Endothelial cell of umbilical vein (primary cell): ENCODE measurements at regions not wholly inside any gene's neighbourhood (a gene's known extent, or its start where the extent isn't known, plus 50 kb on each side); places are given as distances from the start of the nearest gene placed in this dataset.

Experiments
- BruUV-seq: library from RNA; stranded (reverse); fragments of 400-500 nt; replicated peaks from 2 replicates; lab custom pipeline; 2021; lab: Mats Ljungman, UMichigan
- CTCF ChIA-PET: fragments of 300-600, 350-600 bp; sonication (Branson Sonifier 250); formaldehyde crosslinking; loops from one replicate; lab custom pipeline; 2021; ENCODE audit warnings: antibody characterized with exemption, inconsistent platforms; lab: Charles Lee
- POLR2A ChIA-PET: fragments of 300-600, 350-600 bp; sonication (Branson Sonifier 250); formaldehyde crosslinking; loops from one replicate; lab custom pipeline; 2021; ENCODE audit warnings: antibody characterized with exemption, inconsistent platforms; lab: Charles Lee
- DNase-seq: peaks from one replicate; pipeline ENCODE4 v3.0.0-alpha.2; 2011; ENCODE audit warnings: low read depth, low spot score
- FAIRE-seq: peaks from 2 replicates; lab custom pipeline; 2011; peaks lifted over from hg19 to GRCh38; lab: Jason Lieb, UNC
- H2AFZ ChIP-seq: 2 replicates; pipeline ENCODE4 v1.6.0; 2012; ENCODE audit warnings: low read depth, low read length, control low read depth, inconsistent platforms
- H3K27ac ChIP-seq: 2 replicates; pipeline ENCODE4 v1.5.1; 2011; ENCODE audit warnings: low read depth, mild to moderate bottlenecking, control low read depth, low read length, moderate library complexity; ENCODE audit not compliant: insufficient read depth
- H3K27me3 ChIP-seq, 2 experiments: 2 replicates each; pipeline versions ENCODE4 v1.6.0 to v1.6.1; 2011; ENCODE audit warnings: low read length in 2 of 2, mixed read lengths in 1 of 2; ENCODE audit not compliant: control insufficient read depth in 2 of 2, insufficient read depth in 2 of 2
- H3K36me3 ChIP-seq, 2 experiments: 2 replicates in 1 of 2; 3 replicates in 1 of 2; pipeline ENCODE4 v1.5.1; 2011; ENCODE audit warnings: low read length in 2 of 2, mild to moderate bottlenecking in 1 of 2, moderate library complexity in 1 of 2; ENCODE audit not compliant: control insufficient read depth in 2 of 2, insufficient read depth in 2 of 2; ENCODE audit errors: extremely low read depth in 1 of 2
- H3K4me1 ChIP-seq: 3 replicates; pipeline ENCODE4 v1.5.1; 2011; ENCODE audit warnings: mild to moderate bottlenecking, low read length; ENCODE audit not compliant: control insufficient read depth, insufficient read depth; ENCODE audit errors: extremely low read depth
- H3K4me2 ChIP-seq: 2 replicates; pipeline ENCODE4 v1.6.1; 2011; ENCODE audit warnings: low read length, control low read depth, mixed read lengths; ENCODE audit not compliant: insufficient read depth
- H3K4me3 ChIP-seq, 3 experiments: fragments of 200-600 bp in 1 of 3; sonication (generic), shearing (Covaris generic) in 1 of 3; replicated peaks in 1 of 3; 2 replicates each; pipeline ENCODE4 v1.5.1; 2011 to 2016; ENCODE audit warnings: control low read depth in 3 of 3, low read length in 3 of 3, mild to moderate bottlenecking in 2 of 3, inconsistent platforms in 1 of 3, low read depth in 1 of 3, moderate library complexity in 1 of 3; ENCODE audit not compliant: insufficient read depth in 1 of 3
- H3K79me2 ChIP-seq: 2 replicates; pipeline ENCODE4 v1.6.0; 2012; ENCODE audit warnings: low read length, inconsistent platforms; ENCODE audit not compliant: control insufficient read depth, insufficient read depth
- H3K9ac ChIP-seq: replicated peaks from 2 replicates; pipeline ENCODE3; 2011; ENCODE audit warnings: low read length, control low read depth; ENCODE audit not compliant: insufficient read depth; ENCODE audit errors: extremely low read depth
- H3K9me1 ChIP-seq: replicated peaks from 3 replicates; pipeline ENCODE4 v1.6.0; 2011; ENCODE audit warnings: mild to moderate bottlenecking, low read length; ENCODE audit not compliant: control insufficient read depth, insufficient read depth; ENCODE audit errors: extremely low read depth
- H3K9me3 ChIP-seq: replicated peaks from 2 replicates; pipeline ENCODE4 v1.5.1; 2012; ENCODE audit warnings: low read length, inconsistent platforms; ENCODE audit not compliant: control insufficient read depth, insufficient read depth
- H4K20me1 ChIP-seq: replicated peaks from 2 replicates; pipeline ENCODE3; 2011; ENCODE audit warnings: mild to moderate bottlenecking, low read length; ENCODE audit not compliant: control insufficient read depth, insufficient read depth; ENCODE audit errors: extremely low read depth
- CTCF ChIP-seq, 2 donors: IDR thresholded peaks; 1 replicate in 1 of 2; 2 replicates in 1 of 2; pipeline ENCODE4 v1.5.1; 2011; ENCODE audit warnings: low read length in 2 of 2, mild to moderate bottlenecking in 2 of 2, moderate library complexity in 2 of 2, control low read depth in 1 of 2, inconsistent platforms in 1 of 2, low read depth in 1 of 2; ENCODE audit not compliant: insufficient read depth in 1 of 2; ENCODE audit errors: extremely low read depth in 1 of 2
- EZH2 ChIP-seq: IDR thresholded peaks from 2 replicates; pipeline ENCODE4 v1.6.1; 2012; ENCODE audit warnings: borderline replicate concordance, low read depth, mild to moderate bottlenecking, moderate library complexity, low read length, inconsistent platforms; ENCODE audit not compliant: severe bottlenecking
- FOS ChIP-seq: IDR thresholded peaks from 2 replicates; pipeline ENCODE4 v1.6.1; 2011; ENCODE audit warnings: mild to moderate bottlenecking, low read length, moderate library complexity, borderline replicate concordance; ENCODE audit not compliant: insufficient read depth
- GATA2 ChIP-seq: IDR thresholded peaks from 2 replicates; pipeline ENCODE4 v1.7.0; 2011; ENCODE audit warnings: low read depth, mild to moderate bottlenecking, moderate library complexity, mixed read lengths, low read length; ENCODE audit not compliant: insufficient read length, insufficient read depth
- JUN ChIP-seq: IDR thresholded peaks from 2 replicates; pipeline ENCODE4 v1.6.1; 2011; ENCODE audit warnings: borderline replicate concordance, low read depth; ENCODE audit not compliant: insufficient read length, insufficient read depth
- MAX ChIP-seq: IDR thresholded peaks from 2 replicates; pipeline ENCODE4 v1.6.1; 2011; ENCODE audit not compliant: insufficient read depth, insufficient read length
- MYC ChIP-seq: IDR thresholded peaks from one replicate; pipeline ENCODE4 v1.6.1; 2011; ENCODE audit warnings: mild to moderate bottlenecking, low read depth, low read length
- POLR2A ChIP-seq: IDR thresholded peaks from 2 replicates; pipeline ENCODE4 v1.6.1; 2012; ENCODE audit warnings: low read depth, mild to moderate bottlenecking, control low read depth, low read length
- POLR2AphosphoS5 ChIP-seq: IDR thresholded peaks from 2 replicates; pipeline ENCODE4 v1.6.1; 2012; ENCODE audit warnings: low read depth, mild to moderate bottlenecking, control low read depth, low read length, moderate library complexity; ENCODE audit not compliant: insufficient read depth
- dilution Hi-C: fragments of 300-500 bp; cut with MboI; formaldehyde crosslinking; loops from one replicate; pipeline ENCODE4 v1.15.0; 2019; ENCODE audit warnings: low sequenced_read_pairs; ENCODE audit not compliant: extremely low pct_ligation_motif_present
- intact Hi-C: fragments of 100-400 bp; cut with micrococcal nuclease; formaldehyde crosslinking; loops from one replicate; pipeline ENCODE4 v1.10.0; 2022

GRCh38 chr2:65716698-65717097, 284.3 kb upstream of the SPRED2 start:
- Histone ChIP-seq H3K4me1 (no peaks in the 10 kb centered on the region), H3K9me3 (no peaks in the 10 kb centered on the region), H2AFZ (no peak overlapping the region), H3K27ac (no peak overlapping the region), H3K4me3 (no peak overlapping the region), H3K9ac (no peak overlapping the region), H3K4me2 (no peak overlapping the region), H4K20me1 (no peaks in the 10 kb centered on the region), H3K36me3 (no peaks in the 10 kb centered on the region), H3K79me2 (no peaks in the 10 kb centered on the region), H3K27me3 (no peaks in the 10 kb centered on the region), H3K9me1 (no peaks in the 10 kb centered on the region)
- POLR2A ChIA-PET: no interaction called here
- BruUV-seq: no TSS peak
- intact Hi-C loops (no loop called here), dilution Hi-C loops (no loop called here)
- FAIRE-seq: no peak
- CTCF ChIA-PET: no interaction called here
- DNase-seq: no peak
- TF ChIP-seq GATA2 (no peak), MAX (no peak), EZH2 (no peak), MYC (no peak)

- Histone ChIP-seq H3K9ac (no peak overlapping the region), H3K9me1 (no peaks in the 10 kb centered on the region), H3K79me2 (no peaks in the 10 kb centered on the region), H3K4me1 (no peaks in the 10 kb centered on the region), H3K27ac (no peak overlapping the region), H3K36me3 (no peaks in the 10 kb centered on the region), H3K9me3 (no peaks in the 10 kb centered on the region), H3K4me2 (no peak overlapping the region), H3K4me3 (no peak overlapping the region), H3K27me3 (no peaks in the 10 kb centered on the region), H2AFZ (no peak overlapping the region), H4K20me1 (no peaks in the 10 kb centered on the region)
- dilution Hi-C loops: no loop called here
- ChIA-PET CTCF (no interaction called here), POLR2A (no interaction called here)
- TF ChIP-seq POLR2A (no peak), GATA2 (no peak), MYC (no peak), POLR2AphosphoS5 (no peak), JUN (no peak), MAX (no peak), FOS (no peak), CTCF (IDR thresholded peaks at IDR 0.05; ENCODE audit: extremely low read depth in 1 of 2, insufficient read depth in 1 of 2, low read depth in 1 of 2, low read length in 2 of 2) (no peak)
- BruUV-seq: no TSS peak
- DNase-seq (no peak), FAIRE-seq (no peak)
- intact Hi-C loops: no loop called here
Observed at GRCh38 chr2:65715323-65715722, 282.9 kb upstream of the SPRED2 start.
